Hematopoietic multipotent progenitor cell treated with erythropoietin and hydrocortisone succinate and interleukin-3 and kit ligand, for 15 days (in vitro differentiated cells): ENCODE measurements at regions not wholly inside any gene's neighbourhood (a gene's known extent, or its start where the extent isn't known, plus 50 kb on each side); places are given as distances from the start of the nearest gene placed in this dataset.
"Not testable (repeated sequence)": the region's sequence is repeated elsewhere in the genome, so short reads cannot be mapped to it uniquely, and the experiment has no call there.

Experiments used
- DNase-seq: peaks from one replicate; pipeline ENCODE4 v3.0.0-alpha.2; 2015; ENCODE audit warnings: low spot score

GRCh38 chr7:120190109-120190508 is 82.9 kb upstream of the KCND2 start:
- no peak for DNase-seq

- DNase-seq, result no peak
Observed at GRCh38 chr7:120190566-120190965, 82.4 kb upstream of the KCND2 start.

- DNase-seq, result not testable (repeated sequence)
Observed at GRCh38 chr7:120191423-120191822, 81.6 kb upstream of the KCND2 start.

- no peak for DNase-seq
Observed at GRCh38 chr7:120201290-120201689, 71.7 kb upstream of the KCND2 start.

DNA sequence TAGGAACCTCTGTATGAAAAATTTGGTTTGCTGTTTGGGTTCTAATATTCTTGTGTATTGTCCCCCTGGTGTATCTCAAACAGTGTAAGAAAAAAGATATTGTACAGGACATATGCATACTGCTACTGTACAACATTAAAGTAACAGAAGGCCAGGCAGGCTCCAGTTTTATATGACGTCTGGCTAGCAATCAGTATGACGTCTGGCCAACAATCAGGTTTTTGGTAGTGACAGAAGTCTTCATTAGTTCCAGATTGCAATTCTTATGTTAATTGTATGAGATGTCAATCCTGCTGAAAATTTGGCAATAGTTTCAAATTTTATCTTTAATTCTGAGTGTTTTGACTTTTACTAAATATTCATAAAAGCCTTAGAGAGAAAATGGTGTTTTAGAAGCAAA is 67.9 kb upstream of the KCND2 start:
- no peak for DNase-seq

GRCh38 chr7:120207037-120207436 is 65.9 kb upstream of the KCND2 start:
- DNase-seq, result no peak

DNA sequence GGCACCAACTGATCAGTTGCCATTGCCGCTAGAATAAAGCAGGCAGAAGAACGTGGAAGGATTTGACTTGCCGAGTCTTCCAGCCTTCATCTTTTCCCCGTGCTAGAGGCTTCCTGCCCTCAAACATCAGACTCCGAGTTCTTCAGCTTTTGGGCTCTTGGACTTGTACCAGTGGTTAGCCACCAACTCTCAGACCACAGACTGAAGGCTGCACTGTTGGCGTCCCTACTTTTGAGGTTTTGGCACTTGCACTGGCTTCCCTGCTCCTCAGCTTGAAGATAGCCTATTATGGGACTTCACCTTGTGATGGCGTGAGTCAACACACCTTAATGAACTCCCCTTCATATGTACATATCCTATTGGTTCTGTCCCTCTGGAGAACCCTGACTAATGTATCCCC is 57.3 kb upstream of the KCND2 start:
- no peak for DNase-seq

DNA sequence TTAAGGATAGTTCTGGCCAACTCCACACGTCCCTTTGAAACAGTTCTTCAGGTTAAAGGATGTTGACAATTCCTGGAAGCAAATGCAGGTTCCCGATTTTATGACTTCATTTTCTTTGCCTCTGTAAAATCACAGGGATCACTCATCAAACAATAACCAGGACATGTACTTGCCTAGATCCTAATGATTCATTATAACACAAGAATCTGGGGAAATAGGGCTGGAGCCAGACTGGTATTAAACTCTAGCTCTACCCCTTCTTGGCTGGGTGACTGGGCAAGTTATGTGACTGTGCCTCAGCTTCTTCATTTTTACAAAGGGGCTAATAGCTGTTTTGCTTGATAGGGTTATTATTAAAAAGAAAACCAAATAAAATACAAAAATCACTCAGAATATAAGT is 56.0 kb upstream of the KCND2 start:
- no peak for DNase-seq

- no peak for DNase-seq
Observed at GRCh38 chr7:120218712-120219111, 54.3 kb upstream of the KCND2 start.

- DNase-seq, result no peak
Observed at GRCh38 chr7:120221666-120222065, 51.3 kb upstream of the KCND2 start.
